K562 (cell line): ENCODE measurements at regions not wholly inside any gene's neighbourhood (a gene's known extent, or its start where the extent isn't known, plus 50 kb on each side); places are given as distances from the start of the nearest gene placed in this dataset.

Source experiments
- ATAC-seq: fragments of 200-7000 bp; cut with Tn5 transposase; 3 replicates; pipeline ENCODE4 v1.9.1; 2020; ENCODE audit warnings: moderate library complexity
- BruUV-seq: library from RNA; stranded (reverse); fragments of 400-500 nt; replicated peaks from 2 replicates; lab custom pipeline; 2021; lab: Mats Ljungman, UMichigan
- CTCF ChIA-PET: fragments of 300-600 bp; formaldehyde crosslinking; extraction: SDS; loops from one replicate; lab custom pipeline; 2021; ENCODE audit warnings: low intra/inter-chr PET ratio; lab: Yijun Ruan, JAX
- POLR2A ChIA-PET: fragments of 300-600, 350-650 bp; sonication (Branson Sonifier 250); formaldehyde crosslinking; extraction: SDS; loops from one replicate; lab custom pipeline; 2021; ENCODE audit warnings: antibody characterized with exemption, inconsistent platforms; lab: Yijun Ruan, JAX
- DNase-seq, 4 experiments: peaks; one replicate each; pipeline versions ENCODE4 v3.0.0 to v3.0.0-alpha.2; 2011 to 2018; ENCODE audit warnings: low spot score in 3 of 4, mixed read lengths in 3 of 4; ENCODE audit errors: extremely low read depth in 1 of 4
- FAIRE-seq: peaks from 2 replicates; lab custom pipeline; 2011; peaks lifted over from hg19 to GRCh38; lab: Jason Lieb, UNC
- H2AFZ ChIP-seq: 2 replicates; pipeline ENCODE4 v1.6.0; 2011; ENCODE audit warnings: low read depth, low read length, control low read depth, inconsistent platforms
- H3K27ac ChIP-seq: fragments of 200-600 bp; 3 replicates; pipeline ENCODE4 v1.8.0; 2011; ENCODE audit warnings: low read depth, mild to moderate bottlenecking, control low read depth, inconsistent platforms, low read length, moderate library complexity, mixed read lengths; ENCODE audit errors: extremely low read depth
- H3K27me3 ChIP-seq, 2 experiments: fragments of 300-600 bp in 1 of 2; 2 replicates in 1 of 2; 3 replicates in 1 of 2; pipeline versions ENCODE4 v1.6.0 to v1.8.0; 2011; ENCODE audit warnings: inconsistent platforms in 2 of 2, low read length in 2 of 2, mild to moderate bottlenecking in 1 of 2, mixed read lengths in 1 of 2, moderate library complexity in 1 of 2; ENCODE audit not compliant: control insufficient read depth in 2 of 2, insufficient read depth in 2 of 2
- H3K36me3 ChIP-seq: fragments of 300-600 bp; 3 replicates; pipeline ENCODE4 v1.8.0; 2011; ENCODE audit warnings: mild to moderate bottlenecking, low read length, inconsistent platforms; ENCODE audit not compliant: control insufficient read depth, insufficient read depth
- H3K4me1 ChIP-seq, 2 experiments: fragments of 200-600 bp in 1 of 2; replicated peaks in 1 of 2; 2 replicates in 1 of 2; 3 replicates in 1 of 2; pipeline versions ENCODE4 v1.5.1 to v1.8.0; 2011; ENCODE audit warnings: inconsistent platforms in 2 of 2, low read length in 2 of 2, mild to moderate bottlenecking in 1 of 2, mixed read lengths in 1 of 2, moderate library complexity in 1 of 2; ENCODE audit not compliant: control insufficient read depth in 2 of 2, insufficient read depth in 2 of 2
- H3K4me2 ChIP-seq: 2 replicates; pipeline ENCODE4 v1.6.1; 2011; ENCODE audit warnings: low read length, control low read depth, inconsistent platforms, mixed read lengths; ENCODE audit not compliant: insufficient read depth
- H3K4me3 ChIP-seq: fragments of 200-600 bp; sonication (generic), shearing (Covaris generic); 2 replicates; pipeline ENCODE4 v1.5.1; 2016; ENCODE audit warnings: control low read depth, inconsistent platforms
- H3K79me2 ChIP-seq: fragments of 200-600 bp; 3 replicates; pipeline ENCODE4 v1.8.0; 2011; ENCODE audit warnings: low read length, inconsistent platforms; ENCODE audit not compliant: control insufficient read depth, insufficient read depth
- H3K9ac ChIP-seq, 2 experiments: 2 replicates each; pipeline versions ENCODE4 v1.6.0 to v1.6.1; 2011; ENCODE audit warnings: low read depth in 2 of 2, low read length in 2 of 2, control low read depth in 1 of 2, inconsistent platforms in 1 of 2, mild to moderate bottlenecking in 1 of 2, mixed read lengths in 1 of 2; ENCODE audit not compliant: insufficient read depth in 1 of 2
- H3K9me1 ChIP-seq: one replicate; pipeline ENCODE4 v1.6.0; 2011; ENCODE audit warnings: inconsistent platforms, mild to moderate bottlenecking, low read length, moderate library complexity; ENCODE audit not compliant: control insufficient read depth, insufficient read depth
- H3K9me3 ChIP-seq: replicated peaks from 2 replicates; pipeline ENCODE4 v1.5.1; 2011; ENCODE audit warnings: low read depth, low read length, inconsistent platforms; ENCODE audit not compliant: control insufficient read depth, insufficient read depth
- H4K20me1 ChIP-seq: replicated peaks from 2 replicates; pipeline ENCODE4 v1.6.1; 2011; ENCODE audit warnings: low read length, inconsistent platforms, mixed read lengths; ENCODE audit not compliant: control insufficient read depth, insufficient read depth
- CHCHD3 ChIP-seq: fragments of 250-450 bp; sonication (Bioruptor Pico); IDR thresholded peaks from 2 replicates; pipeline ENCODE4 v2.1.2; 2022; ENCODE audit warnings: mild to moderate bottlenecking
- CTBP1 ChIP-seq: fragments of 450-650 bp; IDR thresholded peaks from 2 replicates; pipeline ENCODE4 v1.6.1; 2016; ENCODE audit warnings: borderline replicate concordance
- CTCF ChIP-seq, 3 experiments: IDR thresholded peaks in 2 of 3; conservative IDR thresholded peaks in 1 of 3; 2 replicates each; pipeline ENCODE4 v1.5.1; 2011 to 2012; ENCODE audit warnings: low read length in 3 of 3, mild to moderate bottlenecking in 3 of 3, control low read depth in 2 of 3, improper control_type of control experiment in 1 of 3, inconsistent platforms in 1 of 3, low read depth in 1 of 3, mixed read lengths in 1 of 3, moderate library complexity in 1 of 3; ENCODE audit not compliant: insufficient read depth in 2 of 3
- DMBX1 ChIP-seq: fragments of 250-450 bp; sonication (Bioruptor Pico); IDR thresholded peaks from 2 replicates; pipeline ENCODE4 v1.8.0; 2022; ENCODE audit warnings: inconsistent platforms, mild to moderate bottlenecking, moderate library complexity, borderline replicate concordance
- KLF10 ChIP-seq: fragments of 250-450 bp; sonication (Bioruptor Pico); IDR thresholded peaks from 2 replicates; pipeline ENCODE4 v1.6.1; 2021; ENCODE audit warnings: matching md5 sums
- LCOR ChIP-seq: sonication (generic); formaldehyde crosslinking; IDR thresholded peaks from 2 replicates; pipeline ENCODE4 v1.8.0; 2022; ENCODE audit warnings: mild to moderate bottlenecking, missing genetic modification reagents
- RBFOX2 ChIP-seq: fragments of 200-400 bp; formaldehyde crosslinking; IDR thresholded peaks from 2 replicates; pipeline ENCODE4 v1.6.1; 2017; ENCODE audit warnings: low read depth, mild to moderate bottlenecking, low read length, moderate library complexity
- SP1 ChIP-seq: sonication (generic); formaldehyde crosslinking; IDR thresholded peaks from 2 replicates; pipeline ENCODE4 v1.8.1; 2022; ENCODE audit warnings: mild to moderate bottlenecking, missing genetic modification reagents
- SRSF9 ChIP-seq: fragments of 200-400 bp; formaldehyde crosslinking; IDR thresholded peaks from 2 replicates; pipeline ENCODE4 v1.6.1; 2017; ENCODE audit warnings: low read depth, low read length, borderline replicate concordance
- TOE1 ChIP-seq, 2 experiments: fragments of 450-650 bp in 1 of 2; sonication (generic) in 1 of 2; formaldehyde crosslinking in 1 of 2; IDR thresholded peaks; 2 replicates each; pipeline versions ENCODE4 v1.7.1 to v1.8.0; 2016 to 2022; ENCODE audit warnings: borderline replicate concordance in 2 of 2, mild to moderate bottlenecking in 2 of 2, antibody characterized with exemption in 1 of 2, inconsistent platforms in 1 of 2, low read depth in 1 of 2, missing genetic modification reagents in 1 of 2, moderate library complexity in 1 of 2
- USF2 ChIP-seq: sonication (generic); formaldehyde crosslinking; IDR thresholded peaks from 2 replicates; pipeline ENCODE4 v1.5.0; 2020; ENCODE audit warnings: missing genetic modification reagents
- ZBTB5 ChIP-seq: fragments of 450-650 bp; IDR thresholded peaks from 2 replicates; pipeline ENCODE4 v1.6.1; 2017; ENCODE audit warnings: antibody characterized with exemption
- ZNF699 ChIP-seq: fragments of 250-450 bp; sonication (Bioruptor Pico); IDR thresholded peaks from 2 replicates; pipeline ENCODE4 v1.8.0; 2021; ENCODE audit warnings: mild to moderate bottlenecking, moderate library complexity; ENCODE audit not compliant: insufficient replicate concordance
- WGBS: fragments of 100-300 bp; shearing (Covaris generic); methylation state at CpG from one replicate; pipeline ENCODE4 v1.1.6; 2016; ENCODE audit warnings: low coverage, mixed read lengths; ENCODE audit not compliant: insufficient coverage; ENCODE audit errors: missing lambda C conversion rate; 5-methylcytosine and 5-hydroxymethylcytosine counted together
- in situ Hi-C: fragments of 300-500 bp; cut with MboI; formaldehyde crosslinking; loops from 4 replicates; pipeline ENCODE4 v1.15.0; 2018; ENCODE audit warnings: inconsistent platforms, mixed read lengths
- intact Hi-C: fragments of 100-400 bp; cut with micrococcal nuclease; formaldehyde crosslinking; loops from 2 replicates; pipeline ENCODE4 v1.14.2; 2022

DNA sequence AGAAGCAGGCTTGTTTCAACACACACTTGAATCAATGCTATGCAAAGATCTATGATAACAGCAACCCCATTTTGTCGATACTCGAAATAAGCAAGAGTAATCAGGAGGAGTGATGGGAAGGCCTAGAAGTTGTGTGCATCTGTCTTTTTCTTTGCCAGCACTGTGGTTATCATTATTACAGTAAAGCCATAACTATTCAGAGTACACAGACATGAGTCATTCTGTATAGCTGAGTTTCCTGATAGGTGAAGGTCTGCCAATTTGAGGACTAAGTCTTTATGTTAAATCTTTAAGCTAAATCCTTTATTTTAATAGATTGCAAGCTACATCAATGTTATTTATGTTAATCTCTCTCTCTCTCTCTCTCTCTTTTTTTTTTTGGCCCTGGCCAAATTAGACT, 1344.4 kb upstream of the CELF4 start:
- H3K27ac ChIP-seq: no peak overlapping the region
- POLR2A ChIA-PET: no interaction called here
- H3K27me3 ChIP-seq: no peaks in the 10 kb centered on the region
- intact Hi-C loops: no loop called here
- TF ChIP-seq CTBP1 (no peak), LCOR (CRISPR knock-in tag) (no peak), RBFOX2 (no peak), CHCHD3 (CRISPR knock-in tag) (no peak), KLF10 (CRISPR knock-in tag) (no peak), CTCF (IDR thresholded peaks at IDR 0.05 in 2 of 3, conservative IDR thresholded peaks at IDR 0.05 in 1 of 3; ENCODE audit: insufficient read depth in 2 of 3, low read depth in 1 of 3, low read length in 3 of 3) (no peak), USF2 (CRISPR knock-in tag) (no peak), TOE1 (IDR thresholded peaks at IDR 0.05; ENCODE audit: borderline replicate concordance) (no peak), TOE1 (CRISPR knock-in tag; IDR thresholded peaks at IDR 0.05; ENCODE audit: borderline replicate concordance, low read depth) (no peak), ZBTB5 (no peak), SRSF9 (no peak), SP1 (CRISPR knock-in tag) (no peak), DMBX1 (no peak), ZNF699 (CRISPR knock-in tag) (no peak)
- TF ChIP-seq, all 486 proteins: peak for 0
- Histone ChIP-seq H3K9me3 (no peaks in the 10 kb centered on the region; the same call in 1 of the 2 replicates), H4K20me1 (no peaks in the 10 kb centered on the region), H3K4me2 (no peak overlapping the region), H3K4me1 (no peaks in the 10 kb centered on the region), H2AFZ (no peak overlapping the region), H3K36me3 (no peaks in the 10 kb centered on the region), H3K9ac (no peak overlapping the region), H3K79me2 (no peaks in the 10 kb centered on the region), H3K4me3 (no peak overlapping the region), H3K9me1 (no peaks in the 10 kb centered on the region)
- DNase-seq (no peak), ATAC-seq (no peak), FAIRE-seq (no peak)
- CTCF ChIA-PET: no interaction called here
- in situ Hi-C loops: no loop called here
- 0% methylated on average over 2 of the region's 2 CpGs for WGBS
- BruUV-seq: no TSS peak
